GM10266 (cell line): ENCODE measurements at regions not wholly inside any gene's neighbourhood (a gene's known extent, or its start where the extent isn't known, plus 50 kb on each side); places are given as distances from the start of the nearest gene placed in this dataset.

Experiments used
- DNase-seq: peaks from one replicate; pipeline ENCODE4 v3.0.0; 2012; ENCODE audit errors: extremely low spot score
- TF ChIP-seq, protein P1 (sequence below): IDR thresholded peaks from 2 replicates; pipeline ENCODE4 v1.5.1; 2012; ENCODE audit warnings: mild to moderate bottlenecking, low read depth; ENCODE audit not compliant: control insufficient read depth, insufficient read depth; ENCODE audit errors: missing control alignments

DNA sequence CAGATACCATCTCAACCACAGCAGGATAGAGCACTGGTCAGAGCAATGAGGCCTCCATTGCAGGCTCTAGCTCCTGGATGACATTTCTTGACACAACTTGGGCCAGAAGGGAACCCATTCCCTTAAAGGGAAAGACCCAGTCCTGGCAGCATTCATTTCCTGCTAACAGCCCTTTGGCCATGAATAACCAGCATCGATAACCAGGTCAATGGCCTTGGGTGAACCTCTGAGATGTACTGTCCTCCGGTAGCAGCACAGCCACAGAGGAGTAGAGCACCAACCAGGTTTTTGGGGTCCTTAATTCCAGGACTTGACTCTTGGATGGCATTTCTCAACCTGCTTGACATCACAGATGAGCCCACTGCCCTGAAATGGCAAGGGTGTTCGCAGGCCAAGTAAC, 71.2 kb upstream of the FKBP1C start:
- TF ChIP-seq, protein P1, sequence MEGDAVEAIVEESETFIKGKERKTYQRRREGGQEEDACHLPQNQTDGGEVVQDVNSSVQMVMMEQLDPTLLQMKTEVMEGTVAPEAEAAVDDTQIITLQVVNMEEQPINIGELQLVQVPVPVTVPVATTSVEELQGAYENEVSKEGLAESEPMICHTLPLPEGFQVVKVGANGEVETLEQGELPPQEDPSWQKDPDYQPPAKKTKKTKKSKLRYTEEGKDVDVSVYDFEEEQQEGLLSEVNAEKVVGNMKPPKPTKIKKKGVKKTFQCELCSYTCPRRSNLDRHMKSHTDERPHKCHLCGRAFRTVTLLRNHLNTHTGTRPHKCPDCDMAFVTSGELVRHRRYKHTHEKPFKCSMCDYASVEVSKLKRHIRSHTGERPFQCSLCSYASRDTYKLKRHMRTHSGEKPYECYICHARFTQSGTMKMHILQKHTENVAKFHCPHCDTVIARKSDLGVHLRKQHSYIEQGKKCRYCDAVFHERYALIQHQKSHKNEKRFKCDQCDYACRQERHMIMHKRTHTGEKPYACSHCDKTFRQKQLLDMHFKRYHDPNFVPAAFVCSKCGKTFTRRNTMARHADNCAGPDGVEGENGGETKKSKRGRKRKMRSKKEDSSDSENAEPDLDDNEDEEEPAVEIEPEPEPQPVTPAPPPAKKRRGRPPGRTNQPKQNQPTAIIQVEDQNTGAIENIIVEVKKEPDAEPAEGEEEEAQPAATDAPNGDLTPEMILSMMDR: no peak
- no peak for DNase-seq

DNA sequence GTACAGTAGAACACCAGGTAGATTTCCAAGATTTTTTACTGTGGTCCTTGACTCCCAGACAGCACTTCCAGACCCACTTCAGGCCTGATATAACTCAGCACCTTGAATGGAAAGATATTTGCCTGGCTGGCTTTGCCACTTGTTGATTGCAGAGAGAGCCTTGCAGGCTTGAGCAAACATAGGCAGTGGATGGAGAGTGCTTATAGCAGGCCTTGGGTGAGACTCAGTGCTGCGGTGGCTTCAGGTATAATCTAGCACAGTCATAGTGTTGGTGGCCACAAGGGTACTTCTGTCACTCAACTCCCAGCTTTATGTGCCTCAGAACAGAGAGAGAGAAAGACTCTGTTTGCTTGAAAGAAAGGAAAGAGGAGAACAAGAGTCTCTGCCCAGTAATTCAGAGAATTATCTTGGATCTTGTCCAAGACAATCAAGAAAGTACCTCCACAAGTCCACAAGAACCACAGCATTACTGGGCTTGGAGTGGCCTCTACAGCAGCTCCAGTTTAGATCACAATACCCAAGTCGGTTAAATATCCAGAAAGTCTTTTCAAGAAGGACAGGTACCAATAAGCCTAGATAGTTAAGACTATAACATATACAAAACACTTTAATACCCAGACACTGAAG, 70.5 kb upstream of the FKBP1C start:
- DNase-seq: no peak
- TF ChIP-seq, protein P1: no peak

DNA sequence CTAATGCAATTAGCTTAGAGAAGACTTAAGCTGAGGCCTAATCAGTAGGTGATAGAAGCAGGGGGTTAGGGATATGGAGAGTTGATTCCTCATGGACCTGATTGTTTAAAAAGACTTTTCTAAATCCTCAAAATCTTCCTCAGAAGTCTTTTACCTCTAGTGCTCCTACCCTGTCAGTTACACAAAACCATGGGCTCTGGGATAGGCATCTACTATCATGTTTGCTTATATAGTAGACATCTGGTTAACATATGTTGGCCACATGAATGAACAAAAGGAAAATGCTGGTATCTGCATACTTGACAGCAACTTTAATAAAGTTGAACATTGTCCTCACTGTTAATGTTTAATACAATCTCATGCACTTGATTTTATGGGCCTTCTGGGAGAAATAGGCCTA, 61.5 kb upstream of the FKBP1C start:
- TF ChIP-seq, protein P1: no peak
- no peak for DNase-seq

DNA sequence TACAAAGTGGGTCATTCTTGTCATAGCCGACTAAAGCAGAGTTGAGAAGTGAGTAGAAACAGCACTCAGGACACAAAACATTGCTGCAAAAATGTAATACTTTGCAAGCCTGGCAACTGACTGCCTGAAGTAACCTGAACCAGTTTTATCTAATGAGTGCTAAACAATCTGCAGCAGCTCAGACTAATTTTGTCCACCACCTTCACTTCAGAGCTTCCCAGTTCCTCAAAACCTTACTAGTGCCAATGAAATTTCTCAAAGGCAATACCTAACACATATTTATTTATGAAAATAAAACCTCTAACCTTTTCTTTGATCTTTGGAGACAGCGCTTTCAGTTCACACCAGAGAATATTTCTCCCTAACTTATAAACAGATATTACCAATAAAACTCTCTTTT, 56.7 kb upstream of the FKBP1C start:
- DNase-seq: no peak
- TF ChIP-seq, protein P1: no peak
